Uterus (tissue), 3 donors: ENCODE measurements at regions not wholly inside any gene's neighbourhood (a gene's known extent, or its start where the extent isn't known, plus 50 kb on each side); places are given as distances from the start of the nearest gene placed in this dataset.

Experiments used
- DNase-seq, 2 donors: peaks; one replicate each; pipeline ENCODE4 v3.0.0-alpha.2; 2019 to 2020
- H3K27ac ChIP-seq, 2 donors: fragments of 200-600 bp; sonication (generic); 1 replicate in 1 of 2; 2 replicates in 1 of 2; pipeline ENCODE4 v1.5.1; 2016 to 2018
- H3K27me3 ChIP-seq, 2 donors: fragments of 200-600 bp; sonication (generic); one replicate each; pipeline ENCODE4 v1.5.1; 2018 to 2019; ENCODE audit warnings: control low read depth in 1 of 2
- H3K36me3 ChIP-seq, 2 donors: fragments of 200-600 bp; sonication (generic); one replicate each; pipeline ENCODE4 v1.5.1; 2019; ENCODE audit warnings: control low read depth in 1 of 2
- H3K4me1 ChIP-seq, 2 donors: fragments of 200-600 bp; sonication (generic); one replicate each; pipeline ENCODE4 v1.5.1; 2018 to 2019; ENCODE audit warnings: control low read depth in 1 of 2
- H3K4me3 ChIP-seq, 2 donors: fragments of 200-600 bp; sonication (generic); 1 replicate in 1 of 2; 2 replicates in 1 of 2; pipeline ENCODE4 v1.5.1; 2018 to 2019; ENCODE audit warnings: mild to moderate bottlenecking in 1 of 2
- H3K9me3 ChIP-seq, 2 donors: fragments of 200-600 bp; sonication (generic); one replicate each; pipeline ENCODE4 v1.5.1; 2019; ENCODE audit warnings: control low read depth in 1 of 2
- POLR2A ChIP-seq, 2 donors: fragments of 450-650 bp; IDR thresholded peaks; one replicate each; pipeline ENCODE4 v1.6.1; 2016; ENCODE audit warnings: antibody characterized with exemption in 2 of 2, mild to moderate bottlenecking in 1 of 2, moderate library complexity in 1 of 2
- intact Hi-C: fragments of 100-400 bp; cut with DNase I; formaldehyde crosslinking; loops from one replicate; pipeline ENCODE4 v1.15.1; 2023; ENCODE audit warnings: low total_unique reads
- TF ChIP-seq, protein P1 (sequence below), 4 experiments: fragments of 200-600 bp in 2 of 4; fragments of 450-650 bp in 2 of 4; sonication (generic) in 2 of 4; IDR thresholded peaks; one replicate each; pipeline ENCODE4 v1.5.1; 2016 to 2019; ENCODE audit warnings: antibody characterized with exemption in 4 of 4, mild to moderate bottlenecking in 2 of 4, moderate library complexity in 1 of 4
- donor health status: DM: yes; HTN: yes; CAD: no.

DNA sequence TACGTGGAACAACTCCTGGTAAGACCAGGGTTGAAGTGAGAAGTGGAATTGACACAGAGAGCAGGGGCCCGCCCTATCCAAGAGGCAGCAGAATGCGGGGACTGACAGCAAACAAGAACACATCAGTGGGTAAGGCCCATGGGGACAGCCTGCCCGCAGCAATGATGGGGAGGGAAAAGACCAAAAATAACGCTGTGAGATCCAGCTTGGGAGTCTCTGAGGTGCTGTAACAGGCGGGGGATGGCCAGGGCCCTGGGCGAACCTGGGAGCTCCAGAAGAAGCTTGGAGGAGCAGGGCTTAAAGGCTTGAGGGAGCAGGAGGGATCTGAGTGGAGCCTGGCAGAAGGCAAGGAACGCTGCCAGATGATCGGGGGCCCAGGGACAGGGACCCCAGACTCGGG is 173.4 kb downstream of the TMEM200C start:
- H3K27me3 ChIP-seq, result no peaks in the 10 kb centered on the region
- DNase-seq, result no peak
- no peak for TF ChIP-seq POLR2A (IDR thresholded peaks at IDR 0.05)
- TF ChIP-seq, protein P1, sequence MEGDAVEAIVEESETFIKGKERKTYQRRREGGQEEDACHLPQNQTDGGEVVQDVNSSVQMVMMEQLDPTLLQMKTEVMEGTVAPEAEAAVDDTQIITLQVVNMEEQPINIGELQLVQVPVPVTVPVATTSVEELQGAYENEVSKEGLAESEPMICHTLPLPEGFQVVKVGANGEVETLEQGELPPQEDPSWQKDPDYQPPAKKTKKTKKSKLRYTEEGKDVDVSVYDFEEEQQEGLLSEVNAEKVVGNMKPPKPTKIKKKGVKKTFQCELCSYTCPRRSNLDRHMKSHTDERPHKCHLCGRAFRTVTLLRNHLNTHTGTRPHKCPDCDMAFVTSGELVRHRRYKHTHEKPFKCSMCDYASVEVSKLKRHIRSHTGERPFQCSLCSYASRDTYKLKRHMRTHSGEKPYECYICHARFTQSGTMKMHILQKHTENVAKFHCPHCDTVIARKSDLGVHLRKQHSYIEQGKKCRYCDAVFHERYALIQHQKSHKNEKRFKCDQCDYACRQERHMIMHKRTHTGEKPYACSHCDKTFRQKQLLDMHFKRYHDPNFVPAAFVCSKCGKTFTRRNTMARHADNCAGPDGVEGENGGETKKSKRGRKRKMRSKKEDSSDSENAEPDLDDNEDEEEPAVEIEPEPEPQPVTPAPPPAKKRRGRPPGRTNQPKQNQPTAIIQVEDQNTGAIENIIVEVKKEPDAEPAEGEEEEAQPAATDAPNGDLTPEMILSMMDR (IDR thresholded peaks at IDR 0.05), result no peak
- H3K27ac ChIP-seq, result no peak overlapping the region
- intact Hi-C loops, result no loop called here
- no peak overlapping the region for H3K4me3 ChIP-seq
- no peaks in the 10 kb centered on the region for H3K4me1 ChIP-seq
- H3K9me3 ChIP-seq, result no peaks in the 10 kb centered on the region
- H3K36me3 ChIP-seq, result no peaks in the 10 kb centered on the region

DNA sequence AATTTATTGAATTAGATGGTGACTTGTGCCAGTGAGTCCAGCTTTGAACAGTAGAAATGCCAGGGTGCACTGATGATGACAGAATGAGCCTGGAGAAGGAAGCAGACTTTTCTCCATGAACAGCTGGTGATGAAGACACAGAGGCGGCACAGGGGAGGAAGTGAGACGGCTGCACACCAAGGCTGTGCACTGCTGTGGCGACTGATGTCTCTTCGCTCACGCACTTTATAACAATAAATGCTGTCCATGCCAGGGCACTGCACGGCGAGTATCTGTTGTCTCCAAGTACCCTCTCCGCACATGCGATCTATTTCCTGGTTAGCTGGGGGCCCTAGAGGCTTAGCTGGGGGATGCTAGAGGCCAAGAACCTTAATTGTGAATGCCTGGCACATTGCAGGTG is 175.2 kb downstream of the TMEM200C start:
- DNase-seq, result no peak
- H3K4me3 ChIP-seq, result no peak overlapping the region
- TF ChIP-seq, protein P1 (IDR thresholded peaks at IDR 0.05), result no peak
- no peak for TF ChIP-seq POLR2A (IDR thresholded peaks at IDR 0.05)
- no peaks in the 10 kb centered on the region for H3K36me3 ChIP-seq
- H3K27me3 ChIP-seq, result no peaks in the 10 kb centered on the region
- no peak overlapping the region for H3K27ac ChIP-seq
- no peaks in the 10 kb centered on the region for H3K9me3 ChIP-seq
- H3K4me1 ChIP-seq, result no peaks in the 10 kb centered on the region
- intact Hi-C loops, result no loop called here

DNA sequence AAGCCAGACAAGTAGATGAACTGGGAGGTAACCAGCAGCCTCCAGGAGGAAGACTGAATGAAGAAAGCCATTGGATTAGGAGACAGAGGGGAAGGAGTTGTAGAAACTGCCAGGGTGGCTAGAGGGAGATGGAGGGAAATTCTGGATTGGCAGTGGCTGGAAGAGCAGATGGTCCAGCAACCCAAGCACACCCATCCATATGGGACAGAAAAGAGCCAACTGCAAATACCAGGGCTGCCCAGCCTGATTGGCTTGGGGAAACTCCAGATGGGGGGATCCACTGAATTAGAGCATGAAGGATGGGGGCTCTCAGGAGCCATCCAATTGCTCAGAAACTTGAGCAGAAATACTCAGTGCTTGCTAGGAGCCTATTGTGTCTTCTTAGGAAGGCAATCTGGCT is 173.5 kb upstream of the EPB41L3 start:
- intact Hi-C loops, result no loop called here

DNA sequence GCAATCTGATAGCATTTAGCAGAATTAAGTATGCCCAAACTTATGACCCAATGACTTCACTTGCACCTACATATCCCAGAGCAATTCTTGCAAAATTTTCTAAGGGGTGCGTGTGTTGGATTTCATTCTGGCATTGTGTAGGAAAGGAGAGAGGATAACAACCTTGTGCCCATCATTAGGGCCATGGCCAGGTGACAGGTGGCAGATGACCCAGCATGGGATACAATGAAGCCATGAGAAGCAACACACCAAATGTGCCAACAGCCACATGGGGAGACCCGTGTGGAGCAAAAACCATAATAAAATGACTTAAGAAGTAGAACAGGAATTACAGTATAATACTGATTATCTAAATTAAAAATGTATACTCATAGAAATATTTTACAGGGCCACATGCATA is 166.9 kb upstream of the EPB41L3 start:
- no peak overlapping the region for H3K27ac ChIP-seq
- H3K4me1 ChIP-seq, result no peaks in the 10 kb centered on the region
- TF ChIP-seq, protein P1 (IDR thresholded peaks at IDR 0.05), result no peak
- no peak for TF ChIP-seq POLR2A (IDR thresholded peaks at IDR 0.05)
- no peaks in the 10 kb centered on the region for H3K9me3 ChIP-seq
- intact Hi-C loops, result no loop called here
- no peak for DNase-seq
- no peaks in the 10 kb centered on the region for H3K27me3 ChIP-seq
- no peak overlapping the region for H3K4me3 ChIP-seq
- no peaks in the 10 kb centered on the region for H3K36me3 ChIP-seq

More for the DNA sequence above, 173.5 kb upstream of the EPB41L3 start:
- TF ChIP-seq, protein P1 (IDR thresholded peaks at IDR 0.05), result no peak
- TF ChIP-seq POLR2A (IDR thresholded peaks at IDR 0.05), result no peak
- Histone ChIP-seq H3K4me1 (no peaks in the 10 kb centered on the region), H3K27me3 (no peaks in the 10 kb centered on the region), H3K9me3 (no peaks in the 10 kb centered on the region), H3K27ac (no peak overlapping the region), H3K4me3 (no peak overlapping the region), H3K36me3 (no peaks in the 10 kb centered on the region)
- no peak for DNase-seq

DNA sequence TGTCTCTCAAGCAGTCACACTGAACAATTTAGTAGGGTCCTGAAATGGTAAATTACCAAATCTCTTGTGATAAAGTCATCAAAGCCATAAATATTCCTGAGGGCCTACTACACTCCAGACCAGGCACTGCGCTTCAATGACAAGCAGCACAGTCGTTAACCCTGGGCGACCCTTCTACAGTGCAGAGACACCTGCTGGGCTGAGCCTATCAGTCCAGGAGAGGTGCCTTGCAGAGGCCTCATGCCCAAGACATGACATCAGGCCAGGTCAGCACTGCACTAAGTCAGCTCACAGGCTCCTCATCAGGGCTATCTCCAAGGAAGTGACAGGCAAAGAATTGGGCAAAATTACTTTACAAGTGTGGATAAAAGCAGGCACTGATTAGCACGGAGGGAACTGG is 166.4 kb upstream of the EPB41L3 start:
- no peak for DNase-seq
- Histone ChIP-seq H3K4me1 (no peaks in the 10 kb centered on the region), H3K27me3 (no peaks in the 10 kb centered on the region), H3K27ac (no peak overlapping the region), H3K36me3 (no peaks in the 10 kb centered on the region), H3K9me3 (no peaks in the 10 kb centered on the region), H3K4me3 (no peak overlapping the region)
- TF ChIP-seq, protein P1 (IDR thresholded peaks at IDR 0.05), result no peak
- no peak for TF ChIP-seq POLR2A (IDR thresholded peaks at IDR 0.05)
- intact Hi-C loops, result no loop called here
